GM10248 (cell line): ENCODE measurements at regions not wholly inside any gene's neighbourhood (a gene's known extent, or its start where the extent isn't known, plus 50 kb on each side); places are given as distances from the start of the nearest gene placed in this dataset.

Source experiments
- CTCF ChIA-PET: fragments of 300-600 bp; sonication (Branson Sonifier 250); formaldehyde crosslinking; extraction: SDS; loops from one replicate; lab custom pipeline; 2021; ENCODE audit warnings: antibody characterized with exemption; lab: Yijun Ruan, JAX
- POLR2A ChIA-PET: fragments of 350-650 bp; sonication (Branson Sonifier 250); formaldehyde crosslinking; extraction: SDS; loops from one replicate; lab custom pipeline; 2020; ENCODE audit warnings: antibody characterized with exemption; lab: Yijun Ruan, JAX
- DNase-seq: peaks from one replicate; pipeline ENCODE4 v3.0.0; 2012; ENCODE audit errors: extremely low spot score
- CTCF ChIP-seq: IDR thresholded peaks from 2 replicates; pipeline ENCODE4 v1.5.1; 2012; ENCODE audit warnings: mild to moderate bottlenecking, low read depth; ENCODE audit errors: extremely low read depth, missing control alignments, control extremely low read depth

- ChIA-PET POLR2A (no interaction called here), CTCF (interaction anchor here (1.2 to 1.9 kb wide), 2 partner anchors 9 to 1057 kb away, joined by 3 to 5 read pairs; no protein-coding TSS in a partner anchor)
- DNase-seq = no peak
- no peak for TF ChIP-seq CTCF
These were observed 64.6 kb upstream of the GJB5 start for GRCh38 chr1:34690269-34690668.

GRCh38 chr1:34693081-34693480 is 61.8 kb upstream of the GJB5 start:
- ChIA-PET POLR2A (no interaction called here), CTCF (interaction anchor here (1.1 kb wide), 1 partner anchor 10 kb away, joined by 3 read pairs; no protein-coding TSS in a partner anchor)
- DNase-seq = no peak
- TF ChIP-seq CTCF = no peak

- TF ChIP-seq CTCF = no peak
- ChIA-PET POLR2A (no interaction called here), CTCF (no interaction called here)
- DNase-seq = no peak
These were observed 60.5 kb upstream of the GJB5 start for GRCh38 chr1:34694383-34694782.

GRCh38 chr1:34695580-34695979 is 59.3 kb upstream of the GJB5 start:
- no peak for DNase-seq
- CTCF ChIA-PET = interaction anchor here (1.3 kb wide), 1 partner anchor 13 kb away, joined by 3 read pairs; no protein-coding TSS in a partner anchor
- no peak for TF ChIP-seq CTCF
- POLR2A ChIA-PET = no interaction called here

GRCh38 chr1:34696230-34696629 is 58.6 kb upstream of the GJB5 start:
- DNase-seq = no peak
- ChIA-PET CTCF (interaction anchor here (1.3 kb wide), 1 partner anchor 13 kb away, joined by 3 read pairs; no protein-coding TSS in a partner anchor), POLR2A (no interaction called here)
- no peak for TF ChIP-seq CTCF

- DNase-seq = no peak
- ChIA-PET CTCF (no interaction called here), POLR2A (no interaction called here)
These were observed 57.9 kb upstream of the GJB5 start for GRCh38 chr1:34696981-34697380.

More at GRCh38 chr1:34696981-34697380, 57.9 kb upstream of the GJB5 start:
- TF ChIP-seq CTCF = no peak
